GM11168 (cell line): ENCODE measurements at regions not wholly inside any gene's neighbourhood (a gene's known extent, or its start where the extent isn't known, plus 50 kb on each side); places are given as distances from the start of the nearest gene placed in this dataset.
"Not testable (repeated sequence)": the region's sequence is repeated elsewhere in the genome, so short reads cannot be mapped to it uniquely, and the experiment has no call there.

ENCODE experiments used
- in situ Hi-C: fragments of 300-500 bp; cut with MboI; formaldehyde crosslinking; loops from one replicate; pipeline ENCODE4 v1.12.0; 2022; ENCODE audit warnings: low sequenced_read_pairs; ENCODE audit not compliant: unreplicated experiment

- in situ Hi-C loops: not testable (repeated sequence)
Observed at GRCh38 chr4:106542609-106543008, 174.0 kb upstream of the GIMD1 start.

GRCh38 chr4:106541253-106541652 lies 172.7 kb upstream of the GIMD1 start:
- in situ Hi-C loops: no loop called here

- in situ Hi-C loops: no loop called here
Observed at GRCh38 chr4:106530821-106531220, 162.2 kb upstream of the GIMD1 start.

GRCh38 chr4:106530024-106530361 lies 161.4 kb upstream of the GIMD1 start:
- in situ Hi-C loops: no loop called here

GRCh38 chr4:106529348-106530023 lies 160.9 kb upstream of the GIMD1 start:
- in situ Hi-C loops: no loop called here

- in situ Hi-C loops: no loop called here
Observed at GRCh38 chr4:106527316-106527715, 158.7 kb upstream of the GIMD1 start.

- in situ Hi-C loops: not testable (repeated sequence)
Observed at GRCh38 chr4:106525425-106525824, 156.8 kb upstream of the GIMD1 start.

- in situ Hi-C loops: not testable (repeated sequence)
Observed at GRCh38 chr4:106524772-106525171, 156.2 kb upstream of the GIMD1 start.

- in situ Hi-C loops: no loop called here
Observed at GRCh38 chr4:106522839-106523238, 154.3 kb upstream of the GIMD1 start.

- in situ Hi-C loops: no loop called here
Observed at GRCh38 chr4:106512706-106513105, 144.1 kb upstream of the GIMD1 start.

- in situ Hi-C loops: no loop called here
Observed at GRCh38 chr4:106507440-106507839, 138.9 kb upstream of the GIMD1 start.

GRCh38 chr4:106503116-106504050 lies 134.8 kb upstream of the GIMD1 start:
- in situ Hi-C loops: no loop called here

- in situ Hi-C loops: no loop called here
Observed at GRCh38 chr4:106502106-106502699, 133.6 kb upstream of the GIMD1 start.

GRCh38 chr4:106497271-106497670 lies 128.7 kb upstream of the GIMD1 start:
- in situ Hi-C loops: loop anchor here (5.0 kb wide), 1 partner anchor 130 kb away; the partner anchor contains the start of gene GIMD1

- in situ Hi-C loops: loop anchor here (5.0 kb wide), 1 partner anchor 129 kb away; the partner anchor contains the start of gene GIMD1
Observed at GRCh38 chr4:106496061-106496460, 127.5 kb upstream of the GIMD1 start.

- in situ Hi-C loops: loop anchor here (5.0 kb wide), 1 partner anchor 128 kb away; the partner anchor contains the start of gene GIMD1
Observed at GRCh38 chr4:106495476-106495875, 126.9 kb upstream of the GIMD1 start.

- in situ Hi-C loops: no loop called here
Observed at GRCh38 chr4:106494066-106494465, 125.5 kb upstream of the GIMD1 start.

- in situ Hi-C loops: no loop called here
Observed at GRCh38 chr4:106493086-106493485, 124.5 kb upstream of the GIMD1 start.

GRCh38 chr4:106486533-106486932 lies 118.0 kb upstream of the GIMD1 start:
- in situ Hi-C loops: no loop called here

GRCh38 chr4:106481801-106482200 lies 113.2 kb upstream of the GIMD1 start:
- in situ Hi-C loops: no loop called here

- in situ Hi-C loops: no loop called here
Observed at GRCh38 chr4:106478152-106478551, 109.6 kb upstream of the GIMD1 start.
